HUES6 (cell line): ENCODE measurements at regions not wholly inside any gene's neighbourhood (a gene's known extent, or its start where the extent isn't known, plus 50 kb on each side); places are given as distances from the start of the nearest gene placed in this dataset.

ENCODE experiments used
- H3K27ac ChIP-seq: 2 replicates; pipeline ENCODE4 v1.7.0; 2013; ENCODE audit warnings: low read depth, mild to moderate bottlenecking, low read length, inconsistent platforms
- H3K27me3 ChIP-seq: 2 replicates; pipeline ENCODE4 v1.6.1; 2013; ENCODE audit warnings: low read length; ENCODE audit not compliant: control insufficient read depth, insufficient read depth
- H3K36me3 ChIP-seq: 2 replicates; pipeline ENCODE4 v1.6.1; 2013; ENCODE audit warnings: low read length; ENCODE audit not compliant: control insufficient read depth, insufficient read depth
- H3K4me1 ChIP-seq: 2 replicates; pipeline ENCODE4 v1.6.1; 2013; ENCODE audit warnings: low read length; ENCODE audit not compliant: control insufficient read depth, insufficient read depth
- H3K4me3 ChIP-seq: 2 replicates; pipeline ENCODE4 v1.5.1; 2013; ENCODE audit warnings: low read depth, low read length
- H3K9ac ChIP-seq: one replicate; pipeline ENCODE4 v1.6.1; 2013; ENCODE audit warnings: mild to moderate bottlenecking, low read length
- H3K9me3 ChIP-seq: 2 replicates; pipeline ENCODE4 v1.6.1; 2013; ENCODE audit warnings: low read depth, low read length; ENCODE audit not compliant: control insufficient read depth, insufficient read depth

- Histone ChIP-seq H3K9ac (no peak overlapping the region), H3K36me3 (no peaks in the 10 kb centered on the region), H3K27me3 (peaks cover 50% of the 10 kb centered on the region), H3K4me3 (no peak overlapping the region), H3K4me1 (peaks cover 7% of the 10 kb centered on the region; the same call in 1 of the 2 replicates), H3K27ac (no peak overlapping the region), H3K9me3 (0 out of 2 replicates have a peak, but pooled peaks cover 2% of the 10 kb centered on the region)
Observed at GRCh38 chr3:184508938-184509337, 52.6 kb upstream of the EPHB3 start.

GRCh38 chr3:184511741-184512140, 49.8 kb upstream of the EPHB3 start:
- no peaks in the 10 kb centered on the region for H3K36me3 ChIP-seq
- H3K9me3 ChIP-seq: 0 out of 2 replicates have a peak, but pooled peaks cover 2% of the 10 kb centered on the region
- H3K9ac ChIP-seq: no peak overlapping the region
- peaks cover 59% of the 10 kb centered on the region for H3K27me3 ChIP-seq
- H3K4me3 ChIP-seq: no peak overlapping the region
- H3K27ac ChIP-seq: no peak overlapping the region
- peaks cover 7% of the 10 kb centered on the region; the same call in 1 of the 2 replicates for H3K4me1 ChIP-seq
